HepG2 (cell line): ENCODE measurements at regions not wholly inside any gene's neighbourhood (a gene's known extent, or its start where the extent isn't known, plus 50 kb on each side); places are given as distances from the start of the nearest gene placed in this dataset.

Experiments used
- ATAC-seq: fragments of 200-7000 bp; cut with Tn5 transposase; 3 replicates; pipeline ENCODE4 v1.9.1; 2020; ENCODE audit warnings: mild to moderate bottlenecking, moderate library complexity
- BruUV-seq: library from RNA; stranded (reverse); fragments of 400-500 nt; replicated peaks from 2 replicates; lab custom pipeline; 2021; lab: Mats Ljungman, UMichigan
- CTCF ChIA-PET: fragments of 300-600 bp; formaldehyde crosslinking; extraction: SDS; loops from one replicate; lab custom pipeline; 2021; ENCODE audit warnings: low total read pairs, inconsistent platforms, low intra/inter-chr PET ratio; lab: Yijun Ruan, JAX
- POLR2A ChIA-PET: fragments of 350-600 bp; sonication (Branson Sonifier 250); formaldehyde crosslinking; loops from one replicate; lab custom pipeline; 2020; ENCODE audit warnings: antibody characterized with exemption, inconsistent platforms; lab: Yijun Ruan, JAX
- DNase-seq: peaks from one replicate; pipeline ENCODE4 v3.0.0-alpha.2; 2015; ENCODE audit warnings: low spot score
- FAIRE-seq: peaks from 3 replicates; lab custom pipeline; 2011; peaks lifted over from hg19 to GRCh38; lab: Jason Lieb, UNC
- H2AFZ ChIP-seq: one replicate; pipeline ENCODE4 v1.6.1; 2011; ENCODE audit warnings: low read length, inconsistent platforms
- H3K27ac ChIP-seq: fragments of 300-600 bp; 3 replicates; pipeline ENCODE4 v1.8.0; 2011; ENCODE audit warnings: mixed run types, mild to moderate bottlenecking, mixed read lengths, low read length, inconsistent platforms; ENCODE audit not compliant: insufficient read depth; ENCODE audit errors: extremely low read length
- H3K27me3 ChIP-seq, 2 experiments: fragments of 200-600 bp in 1 of 2; 2 replicates in 1 of 2; 3 replicates in 1 of 2; pipeline versions ENCODE4 v1.6.0 to v1.8.0; 2011; ENCODE audit warnings: low read length in 2 of 2, mild to moderate bottlenecking in 2 of 2, moderate library complexity in 2 of 2, inconsistent platforms in 1 of 2; ENCODE audit not compliant: insufficient read depth in 2 of 2, control insufficient read depth in 1 of 2
- H3K36me3 ChIP-seq, 2 experiments: fragments of 200-600 bp in 1 of 2; replicated peaks in 1 of 2; 2 replicates in 1 of 2; 3 replicates in 1 of 2; pipeline versions ENCODE4 v1.5.1 to v1.8.0; 2011; ENCODE audit warnings: low read length in 2 of 2, inconsistent platforms in 1 of 2; ENCODE audit not compliant: insufficient read depth in 2 of 2, control insufficient read depth in 1 of 2
- H3K4me1 ChIP-seq: 2 replicates; pipeline ENCODE4 v1.5.1; 2012; ENCODE audit warnings: low read length, inconsistent platforms; ENCODE audit not compliant: insufficient read depth
- H3K4me2 ChIP-seq: 2 replicates; pipeline ENCODE4 v1.6.0; 2011; ENCODE audit warnings: low read depth, low read length, inconsistent platforms
- H3K4me3 ChIP-seq, 3 experiments: fragments of 200-600 bp in 1 of 3; sonication (generic), shearing (Covaris generic) in 1 of 3; replicated peaks in 1 of 3; 2 replicates each; pipeline ENCODE4 v1.5.1; 2011 to 2016; ENCODE audit warnings: low read length in 3 of 3, inconsistent platforms in 2 of 3, low read depth in 2 of 3, mild to moderate bottlenecking in 2 of 3, control low read depth in 1 of 3, mixed read lengths in 1 of 3; ENCODE audit not compliant: insufficient read depth in 1 of 3
- H3K79me2 ChIP-seq: one replicate; pipeline ENCODE4 v1.6.1; 2011; ENCODE audit warnings: low read length, inconsistent platforms; ENCODE audit not compliant: insufficient read depth
- H3K9ac ChIP-seq: 2 replicates; pipeline ENCODE4 v1.6.0; 2011; ENCODE audit warnings: mild to moderate bottlenecking, low read depth, low read length, inconsistent platforms; ENCODE audit not compliant: insufficient read depth
- H3K9me3 ChIP-seq: 2 replicates; pipeline ENCODE4 v1.5.1; 2012; ENCODE audit warnings: mild to moderate bottlenecking, low read length
- H4K20me1 ChIP-seq: 2 replicates; pipeline ENCODE4 v1.6.0; 2011; ENCODE audit warnings: inconsistent platforms, mild to moderate bottlenecking, low read length, moderate library complexity; ENCODE audit not compliant: insufficient read depth
- CBX2 ChIP-seq, 2 experiments: fragments of 200-600 bp in 1 of 2; sonication (generic); formaldehyde crosslinking in 1 of 2; IDR thresholded peaks; 2 replicates each; pipeline versions ENCODE4 v1.7.0 to v1.8.1; 2018 to 2022; ENCODE audit warnings: low read depth in 2 of 2, low read length in 1 of 2, mild to moderate bottlenecking in 1 of 2, missing genetic modification reagents in 1 of 2
- CENPT ChIP-seq: sonication (generic); formaldehyde crosslinking; IDR thresholded peaks from 2 replicates; pipeline ENCODE4 v1.8.0; 2022; ENCODE audit warnings: low read depth, mild to moderate bottlenecking, moderate library complexity, missing genetic modification reagents
- DMAP1 ChIP-seq: IDR thresholded peaks from 2 replicates; pipeline ENCODE4 v1.6.1; 2016
- MTF2 ChIP-seq: sonication (generic); formaldehyde crosslinking; IDR thresholded peaks from 2 replicates; pipeline ENCODE4 v1.5.0; 2020; ENCODE audit warnings: missing genetic modification reagents, borderline replicate concordance
- MYPOP ChIP-seq: sonication (generic); formaldehyde crosslinking; IDR thresholded peaks from 2 replicates; pipeline ENCODE4 v1.8.1; 2023; ENCODE audit warnings: mild to moderate bottlenecking, moderate library complexity, missing genetic modification reagents
- RAD51 ChIP-seq: fragments of 450-650 bp; IDR thresholded peaks from 2 replicates; pipeline ENCODE4 v1.6.1; 2016; ENCODE audit warnings: borderline replicate concordance
- RCOR2 ChIP-seq: IDR thresholded peaks from 2 replicates; pipeline ENCODE4 v1.6.1; 2016; ENCODE audit warnings: missing biosample characterization, missing genetic modification reagents
- RNF219 ChIP-seq: sonication (generic); formaldehyde crosslinking; IDR thresholded peaks from 2 replicates; pipeline ENCODE4 v1.5.0; 2020; ENCODE audit warnings: mild to moderate bottlenecking, missing genetic modification reagents
- TCF7L2 ChIP-seq: IDR thresholded peaks from 2 replicates; pipeline ENCODE4 v1.6.1; 2011; ENCODE audit warnings: mild to moderate bottlenecking, low read depth, low read length, moderate library complexity
- USF2 ChIP-seq, 2 experiments: sonication (generic) in 1 of 2; formaldehyde crosslinking in 1 of 2; IDR thresholded peaks; 2 replicates each; pipeline versions ENCODE4 v1.5.1 to v1.6.1; 2011 to 2020; ENCODE audit warnings: borderline replicate concordance in 1 of 2, low read depth in 1 of 2, low read length in 1 of 2, mild to moderate bottlenecking in 1 of 2, missing genetic modification reagents in 1 of 2, moderate library complexity in 1 of 2
- WGBS: methylation state at CpG from one replicate; pipeline ENCODE4 v1.1.6; 2017; ENCODE audit warnings: low lambda C conversion rate; 5-methylcytosine and 5-hydroxymethylcytosine counted together
- in situ Hi-C: cut with HindIII; loops from 2 replicates; pipeline ENCODE4 v1.10.0; 2017; ENCODE audit warnings: low pct_unique_long_range_greater_than_20kb; ENCODE audit not compliant: extremely low pct_ligation_motif_present
- intact Hi-C: fragments of 100-400 bp; cut with micrococcal nuclease; formaldehyde crosslinking; loops from one replicate; pipeline ENCODE4 v1.10.0; 2022; ENCODE audit not compliant: unreplicated experiment

- FAIRE-seq (no peak), DNase-seq (no peak)
- Histone ChIP-seq H3K79me2 (no peaks in the 10 kb centered on the region), H4K20me1 (no peaks in the 10 kb centered on the region), H3K9me3 (no peaks in the 10 kb centered on the region)
- ChIA-PET POLR2A (no interaction called here), CTCF (no interaction called here)
- no TSS peak for BruUV-seq
- no peak for TF ChIP-seq MTF2 (CRISPR knock-in tag)
- peak; percentile 43 for TF ChIP-seq USF2 (IDR thresholded peaks at IDR 0.05; ENCODE audit: low read depth, low read length)
- no peak for TF ChIP-seq USF2 (CRISPR knock-in tag; IDR thresholded peaks at IDR 0.05; ENCODE audit: borderline replicate concordance)
- peak; percentile 72; the same call in 1 of the 2 replicates for TF ChIP-seq RAD51
- TF ChIP-seq, all 625 proteins: peak for 2
- no peak overlapping the region for H3K4me3 ChIP-seq
- no peaks in the 10 kb centered on the region for H3K36me3 ChIP-seq
- H3K9ac ChIP-seq: no peak overlapping the region
- intact Hi-C loops (no loop called here), in situ Hi-C loops (no loop called here)
- H3K4me1 ChIP-seq: no peaks in the 10 kb centered on the region
- no peak overlapping the region for H2AFZ ChIP-seq
- no peaks in the 10 kb centered on the region for H3K27me3 ChIP-seq
- no peak overlapping the region for H3K4me2 ChIP-seq
- ATAC-seq: no peak
- WGBS: 1% methylated on average over 3 of the region's 3 CpGs
- no peak overlapping the region for H3K27ac ChIP-seq
Observed at GRCh38 chr5:114192108-114192507, 169.8 kb upstream of the KCNN2 start.

GRCh38 chr5:114201332-114201731, 160.5 kb upstream of the KCNN2 start:
- H3K27ac ChIP-seq: no peak overlapping the region
- CTCF ChIA-PET: no interaction called here
- H3K9me3 ChIP-seq: peaks cover 25% of the 10 kb centered on the region
- in situ Hi-C loops: no loop called here
- no peak overlapping the region for H3K4me3 ChIP-seq
- DNase-seq (no peak), FAIRE-seq (no peak), ATAC-seq (no peak)
- no peak overlapping the region for H3K9ac ChIP-seq
- H3K79me2 ChIP-seq: no peaks in the 10 kb centered on the region
- H3K4me2 ChIP-seq: no peak overlapping the region
- no TSS peak for BruUV-seq
- H3K36me3 ChIP-seq: no peaks in the 10 kb centered on the region
- no peaks in the 10 kb centered on the region for H3K4me1 ChIP-seq
- POLR2A ChIA-PET: no interaction called here
- no CpG with 5 or more reads among the region's 1 CpG for WGBS
- H3K27me3 ChIP-seq: no peaks in the 10 kb centered on the region
- no peak overlapping the region for H2AFZ ChIP-seq
- H4K20me1 ChIP-seq: no peaks in the 10 kb centered on the region
- intact Hi-C loops: no loop called here
- TF ChIP-seq RNF219 (CRISPR knock-in tag) (no peak), CENPT (CRISPR knock-in tag) (no peak), MYPOP (CRISPR knock-in tag) (no peak), TCF7L2 (no peak), CBX2 (IDR thresholded peaks at IDR 0.05; ENCODE audit: low read depth, low read length) (no peak), CBX2 (CRISPR knock-in tag; IDR thresholded peaks at IDR 0.05; ENCODE audit: low read depth) (no peak), DMAP1 (CRISPR knock-in tag) (no peak), RCOR2 (CRISPR knock-in tag) (no peak)
